Nephron progenitor cell (in vitro differentiated cells): ENCODE measurements at regions not wholly inside any gene's neighbourhood (a gene's known extent, or its start where the extent isn't known, plus 50 kb on each side); places are given as distances from the start of the nearest gene placed in this dataset.

Source experiments
- DNase-seq: peaks from one replicate; pipeline ENCODE4 v3.0.0; 2021
- H3K27ac Mint-ChIP-seq: 2 replicates; pipeline ENCODE4 v1.8.0; 2021; ENCODE audit warnings: mild to moderate bottlenecking, moderate library complexity, mixed read lengths
- H3K27me3 Mint-ChIP-seq: 2 replicates; pipeline ENCODE4 v1.8.0; 2021; ENCODE audit warnings: mild to moderate bottlenecking, low read depth, mixed read lengths; ENCODE audit not compliant: poor library complexity
- H3K36me3 Mint-ChIP-seq: 2 replicates; pipeline ENCODE4 v1.8.0; 2021; ENCODE audit warnings: low read depth, mixed read lengths
- H3K4me1 Mint-ChIP-seq: 2 replicates; pipeline ENCODE4 v1.8.0; 2021; ENCODE audit warnings: mixed read lengths
- H3K4me3 Mint-ChIP-seq: 2 replicates; pipeline ENCODE4 v1.8.0; 2021; ENCODE audit warnings: mild to moderate bottlenecking, moderate library complexity, mixed read lengths
- H3K9me3 Mint-ChIP-seq: 2 replicates; pipeline ENCODE4 v1.8.0; 2021; ENCODE audit warnings: mild to moderate bottlenecking, moderate library complexity, mixed read lengths
- TF ChIP-seq, protein P1 (sequence below): fragments of 200-600 bp; sonication (generic); IDR thresholded peaks from 2 replicates; pipeline ENCODE4 v1.5.0; 2021; ENCODE audit warnings: antibody characterized with exemption

DNA sequence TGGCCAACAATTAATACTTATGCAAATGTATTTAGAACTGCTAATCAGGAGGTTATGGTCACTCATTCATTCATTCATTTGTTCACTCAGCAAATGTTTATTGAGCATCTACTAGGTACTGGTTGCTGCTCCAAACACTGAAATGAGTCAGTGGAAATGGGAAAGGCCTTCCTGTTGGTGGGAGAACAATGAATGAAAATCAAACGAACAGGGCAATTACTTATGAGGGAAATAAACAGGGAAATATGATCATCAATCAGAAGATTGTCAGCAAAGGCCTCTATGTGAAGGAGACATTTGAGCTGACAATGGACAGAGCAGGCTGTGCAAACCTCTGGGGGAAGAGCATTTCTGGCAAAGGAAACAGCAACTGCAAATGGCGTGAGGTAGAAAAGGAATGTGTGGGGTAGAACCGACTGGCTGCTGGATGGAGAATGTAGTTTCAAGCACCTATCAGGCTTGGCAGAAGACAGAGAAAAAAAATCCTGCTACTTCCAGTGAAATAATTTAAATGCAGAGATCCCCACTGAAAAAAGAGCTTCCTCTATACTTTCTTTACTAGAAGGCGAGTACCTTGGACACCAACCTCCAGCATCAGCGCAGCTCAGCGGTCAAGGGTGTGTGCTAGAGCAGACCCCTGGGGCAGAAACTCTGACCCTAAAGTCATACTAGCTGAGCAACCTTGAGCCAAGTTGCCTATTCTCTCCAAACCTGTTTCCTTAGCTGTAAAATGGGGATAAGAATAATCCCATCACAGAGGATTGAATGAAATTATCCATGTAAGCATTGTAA, 108.8 kb upstream of the EEPD1 start:
- no peak overlapping the region for H3K4me3 Mint-ChIP-seq
- no peaks in the 10 kb centered on the region for H3K9me3 Mint-ChIP-seq
- no peak for DNase-seq
- TF ChIP-seq, protein P1, sequence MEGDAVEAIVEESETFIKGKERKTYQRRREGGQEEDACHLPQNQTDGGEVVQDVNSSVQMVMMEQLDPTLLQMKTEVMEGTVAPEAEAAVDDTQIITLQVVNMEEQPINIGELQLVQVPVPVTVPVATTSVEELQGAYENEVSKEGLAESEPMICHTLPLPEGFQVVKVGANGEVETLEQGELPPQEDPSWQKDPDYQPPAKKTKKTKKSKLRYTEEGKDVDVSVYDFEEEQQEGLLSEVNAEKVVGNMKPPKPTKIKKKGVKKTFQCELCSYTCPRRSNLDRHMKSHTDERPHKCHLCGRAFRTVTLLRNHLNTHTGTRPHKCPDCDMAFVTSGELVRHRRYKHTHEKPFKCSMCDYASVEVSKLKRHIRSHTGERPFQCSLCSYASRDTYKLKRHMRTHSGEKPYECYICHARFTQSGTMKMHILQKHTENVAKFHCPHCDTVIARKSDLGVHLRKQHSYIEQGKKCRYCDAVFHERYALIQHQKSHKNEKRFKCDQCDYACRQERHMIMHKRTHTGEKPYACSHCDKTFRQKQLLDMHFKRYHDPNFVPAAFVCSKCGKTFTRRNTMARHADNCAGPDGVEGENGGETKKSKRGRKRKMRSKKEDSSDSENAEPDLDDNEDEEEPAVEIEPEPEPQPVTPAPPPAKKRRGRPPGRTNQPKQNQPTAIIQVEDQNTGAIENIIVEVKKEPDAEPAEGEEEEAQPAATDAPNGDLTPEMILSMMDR, result no peak
- peaks cover 24% of the 10 kb centered on the region for H3K4me1 Mint-ChIP-seq
- no peaks in the 10 kb centered on the region for H3K36me3 Mint-ChIP-seq
- peaks cover 5% of the 10 kb centered on the region for H3K27me3 Mint-ChIP-seq
- no peak overlapping the region for H3K27ac Mint-ChIP-seq

DNA sequence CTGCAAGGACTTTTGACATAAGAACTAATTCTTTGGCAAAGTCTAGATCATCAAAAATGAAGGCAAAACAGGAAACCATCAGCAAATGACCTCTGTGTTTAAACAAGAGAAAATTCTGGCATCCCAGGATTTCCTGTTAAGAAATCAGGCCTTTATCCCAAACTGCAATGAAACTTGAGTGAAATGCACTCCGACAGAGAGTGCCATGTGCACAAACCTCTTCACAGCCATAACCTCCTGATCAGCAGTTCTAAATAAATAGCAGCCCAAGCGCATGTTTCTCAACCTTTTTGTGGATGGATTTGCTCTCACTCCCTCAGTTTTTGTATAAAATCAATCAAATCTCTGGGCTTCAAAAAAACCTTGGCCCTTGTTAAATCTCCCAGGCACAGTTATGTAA, 107.7 kb upstream of the EEPD1 start:
- Mint-ChIP-seq H3K27me3 (peaks cover 7% of the 10 kb centered on the region), H3K27ac (no peak overlapping the region), H3K4me3 (no peak overlapping the region), H3K36me3 (no peaks in the 10 kb centered on the region), H3K9me3 (no peaks in the 10 kb centered on the region), H3K4me1 (peaks cover 24% of the 10 kb centered on the region)
- no peak for DNase-seq
- TF ChIP-seq, protein P1, result no peak

DNA sequence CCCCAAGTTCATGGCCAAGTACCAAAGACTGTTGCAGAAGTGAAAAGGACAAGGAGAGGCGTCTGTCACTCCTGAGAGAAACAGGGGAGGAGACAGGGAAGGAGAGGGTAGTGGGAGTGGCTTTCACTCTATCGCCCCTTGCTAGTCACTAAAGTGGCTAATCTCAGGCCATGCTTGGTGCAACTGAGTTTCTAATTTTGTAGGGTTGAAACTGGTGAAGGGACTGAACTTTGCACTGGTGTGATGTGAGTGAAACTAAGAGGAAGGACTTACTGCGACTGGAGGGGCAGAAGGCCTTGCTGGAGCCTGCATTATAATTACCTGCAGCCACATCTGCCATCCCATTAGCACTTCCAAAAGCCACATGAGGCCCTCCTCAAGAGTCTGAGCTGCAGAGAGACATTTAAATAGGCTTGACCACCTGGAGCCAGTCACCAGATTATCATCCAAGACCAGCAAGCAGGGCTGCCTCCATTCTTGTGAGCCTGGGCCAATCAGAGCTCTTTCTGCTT, 107.2 kb upstream of the EEPD1 start:
- no peak for DNase-seq
- TF ChIP-seq, protein P1, result no peak
- Mint-ChIP-seq H3K36me3 (no peaks in the 10 kb centered on the region), H3K4me3 (no peak overlapping the region), H3K9me3 (no peaks in the 10 kb centered on the region), H3K4me1 (peaks cover 24% of the 10 kb centered on the region), H3K27ac (no peak overlapping the region), H3K27me3 (peaks cover 7% of the 10 kb centered on the region)

DNA sequence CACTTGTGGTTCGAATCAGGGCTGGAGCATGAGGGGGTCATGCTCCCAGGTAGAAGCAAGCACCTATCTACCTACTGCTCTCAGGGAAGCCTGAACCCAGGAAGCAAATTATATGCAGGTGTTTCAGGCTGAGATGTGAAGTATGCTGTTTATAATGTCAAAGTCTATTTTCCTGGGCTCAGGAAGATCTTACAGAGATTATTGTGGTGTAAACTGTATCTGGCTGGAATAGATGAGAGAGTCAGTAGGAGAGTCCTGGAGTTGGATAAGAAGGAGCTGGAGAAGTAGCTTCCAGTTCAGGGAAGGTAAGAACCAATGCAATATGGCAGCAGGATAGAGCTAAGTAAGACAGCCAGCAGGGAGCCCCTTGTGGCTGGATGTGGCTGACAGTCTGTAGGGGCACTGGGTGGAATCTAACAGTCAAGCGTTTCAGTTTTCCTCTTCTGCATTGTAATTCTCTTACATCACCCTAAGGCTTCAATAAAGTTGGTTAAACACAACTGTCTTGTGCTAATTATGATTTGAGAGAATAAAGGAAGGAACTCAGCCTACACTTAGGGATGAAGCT, 105.9 kb upstream of the EEPD1 start:
- TF ChIP-seq, protein P1, result no peak
- no peak for DNase-seq
- H3K36me3 Mint-ChIP-seq, result no peaks in the 10 kb centered on the region
- peaks cover 24% of the 10 kb centered on the region for H3K4me1 Mint-ChIP-seq
- H3K27me3 Mint-ChIP-seq, result peaks cover 4% of the 10 kb centered on the region
- H3K27ac Mint-ChIP-seq, result no peak overlapping the region
- no peaks in the 10 kb centered on the region for H3K9me3 Mint-ChIP-seq
- no peak overlapping the region for H3K4me3 Mint-ChIP-seq

DNA sequence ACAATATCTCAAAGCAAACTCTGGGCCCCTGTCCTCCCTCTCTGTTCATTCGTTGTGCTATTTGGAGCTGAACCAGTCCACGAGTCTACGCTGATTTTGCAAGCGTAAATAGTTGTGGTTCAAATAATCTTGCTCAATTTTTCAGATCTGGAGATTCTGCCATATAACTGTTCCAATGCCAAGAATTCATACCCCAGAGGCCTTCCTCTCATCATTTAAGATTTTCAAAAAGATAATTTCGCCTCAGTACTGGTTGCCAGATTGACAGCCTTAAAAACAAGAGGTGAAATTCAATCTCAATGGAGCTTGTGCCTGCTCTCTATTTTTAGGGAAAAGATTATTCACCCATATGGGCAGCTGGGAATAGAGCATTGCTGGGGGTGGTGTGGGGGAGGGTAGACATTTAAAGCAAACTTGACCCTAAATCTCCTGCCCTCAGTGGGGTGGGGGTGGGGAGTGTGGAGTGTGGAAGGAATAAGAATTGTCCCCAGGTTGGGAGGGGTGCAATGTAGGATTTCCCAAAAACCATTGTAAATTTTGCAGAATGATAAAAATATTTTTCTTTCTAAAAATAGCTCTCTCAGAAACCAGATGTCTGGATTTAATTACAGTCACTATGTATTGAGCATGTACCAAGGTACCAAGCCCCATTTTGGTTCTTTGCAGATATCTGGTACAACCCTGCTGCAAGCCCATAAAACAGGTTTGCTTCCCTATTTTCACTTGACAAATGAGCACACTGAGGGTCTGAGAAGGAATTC, 104.7 kb upstream of the EEPD1 start:
- peak overlapping the region; percentile 4 for H3K27ac Mint-ChIP-seq
- H3K9me3 Mint-ChIP-seq, result no peaks in the 10 kb centered on the region
- H3K4me3 Mint-ChIP-seq, result no peak overlapping the region
- TF ChIP-seq, protein P1, result no peak
- peaks cover 4% of the 10 kb centered on the region for H3K27me3 Mint-ChIP-seq
- no peak for DNase-seq
- H3K36me3 Mint-ChIP-seq, result no peaks in the 10 kb centered on the region
- peaks cover 24% of the 10 kb centered on the region for H3K4me1 Mint-ChIP-seq
